ENCODE measurements at regions not wholly inside any gene's neighbourhood (a gene's known extent, or its start where the extent isn't known, plus 50 kb on each side); places are given as distances from the start of the nearest gene placed in this dataset.

- Histone ChIP-seq H3K36me3 (ENCODE audit: low read depth) (no peaks in the 10 kb centered on the region), H3K27ac (no peak overlapping the region), H3K9me3 (ENCODE audit: insufficient read depth, low read depth) (no peaks in the 10 kb centered on the region), H3K4me1 (replicated peaks; ENCODE audit: insufficient read depth) (no peaks in the 10 kb centered on the region), H3K9me2 (ENCODE audit: insufficient read depth) (no peaks in the 10 kb centered on the region; the same call in 1 of the 2 replicates), H2AFZ (no peak overlapping the region), H3K4me3 (no peak overlapping the region), H3K27me3 (ENCODE audit: insufficient read depth, low read depth) (no peaks in the 10 kb centered on the region), H3K79me2 (ENCODE audit: low read depth) (no peaks in the 10 kb centered on the region), H3K4me2 (no peak overlapping the region), H3F3A (ENCODE audit: insufficient read depth, low read depth) (no peaks in the 10 kb centered on the region), H4K20me1 (ENCODE audit: insufficient read depth) (no peaks in the 10 kb centered on the region)
- POLR2A ChIA-PET (ENCODE audit: unreplicated experiment): no interaction called here
- intact Hi-C loops (cut with micrococcal nuclease; ENCODE audit: unreplicated experiment): no loop called here
- BruUV-seq (replicated peaks): no TSS peak
- no peak for DNase-seq
- CTCF ChIA-PET: no interaction called here
- no peak for TF ChIP-seq EZH2 (IDR thresholded peaks at IDR 0.05; ENCODE audit: low read depth)
Observed at GRCh38 chr2:145402706-145403277, 882.9 kb upstream of the ZEB2 start.

GRCh38 chr2:145399131-145399530 lies 879.2 kb upstream of the ZEB2 start:
- no peak overlapping the region for H3K4me2 ChIP-seq
- no peaks in the 10 kb centered on the region; the same call in 1 of the 2 replicates for H3K9me2 ChIP-seq (ENCODE audit: insufficient read depth)
- no peaks in the 10 kb centered on the region for H4K20me1 ChIP-seq (ENCODE audit: insufficient read depth)
- no peak overlapping the region for H3K27ac ChIP-seq
- BruUV-seq (replicated peaks): no TSS peak
- POLR2A ChIA-PET (ENCODE audit: unreplicated experiment): no interaction called here
- CTCF ChIA-PET: no interaction called here
- no peaks in the 10 kb centered on the region for H3F3A ChIP-seq (ENCODE audit: insufficient read depth, low read depth)
- H3K9me3 ChIP-seq (ENCODE audit: insufficient read depth, low read depth): no peaks in the 10 kb centered on the region
- no peaks in the 10 kb centered on the region for H3K36me3 ChIP-seq (ENCODE audit: low read depth)
- H3K4me1 ChIP-seq (replicated peaks; ENCODE audit: insufficient read depth): no peaks in the 10 kb centered on the region
- no peak overlapping the region; the same call in 1 of the 2 replicates for H2AFZ ChIP-seq
- TF ChIP-seq EZH2 (IDR thresholded peaks at IDR 0.05; ENCODE audit: low read depth): no peak
- intact Hi-C loops (cut with micrococcal nuclease; ENCODE audit: unreplicated experiment): no loop called here
- H3K27me3 ChIP-seq (ENCODE audit: insufficient read depth, low read depth): no peaks in the 10 kb centered on the region
- no peaks in the 10 kb centered on the region for H3K79me2 ChIP-seq (ENCODE audit: low read depth)
- no peak overlapping the region for H3K4me3 ChIP-seq
- no peak for DNase-seq

- no peaks in the 10 kb centered on the region for H4K20me1 ChIP-seq (ENCODE audit: insufficient read depth)
- H3K36me3 ChIP-seq (ENCODE audit: low read depth): no peaks in the 10 kb centered on the region
- H3K4me2 ChIP-seq: no peak overlapping the region
- H3K27ac ChIP-seq: no peak overlapping the region
- POLR2A ChIA-PET (ENCODE audit: unreplicated experiment): no interaction called here
- H3K9me2 ChIP-seq (ENCODE audit: insufficient read depth): no peaks in the 10 kb centered on the region
- no TSS peak for BruUV-seq (replicated peaks)
- CTCF ChIA-PET: no interaction called here
- no peak for TF ChIP-seq CTCF (conservative IDR thresholded peaks at IDR 0.05)
- TF ChIP-seq EZH2 (IDR thresholded peaks at IDR 0.05; ENCODE audit: low read depth): no peak
- no peaks in the 10 kb centered on the region for H3K79me2 ChIP-seq (ENCODE audit: low read depth)
- no peaks in the 10 kb centered on the region for H3K4me1 ChIP-seq (replicated peaks; ENCODE audit: insufficient read depth)
- no peaks in the 10 kb centered on the region for H3K9me3 ChIP-seq (ENCODE audit: insufficient read depth, low read depth)
- no peaks in the 10 kb centered on the region for H3K27me3 ChIP-seq (ENCODE audit: insufficient read depth, low read depth)
- intact Hi-C loops (cut with micrococcal nuclease; ENCODE audit: unreplicated experiment): no loop called here
- H2AFZ ChIP-seq: no peak overlapping the region
- no peak overlapping the region for H3K4me3 ChIP-seq
- no peaks in the 10 kb centered on the region for H3F3A ChIP-seq (ENCODE audit: insufficient read depth, low read depth)
- DNase-seq: no peak
Observed at GRCh38 chr2:145394181-145394580, 874.3 kb upstream of the ZEB2 start.

GRCh38 chr2:145386973-145387372 lies 867.1 kb upstream of the ZEB2 start:
- ChIA-PET POLR2A (ENCODE audit: unreplicated experiment) (no interaction called here), CTCF (no interaction called here)
- no peaks in the 10 kb centered on the region for H3K27me3 ChIP-seq (ENCODE audit: insufficient read depth, low read depth)
- H3K9me2 ChIP-seq (ENCODE audit: insufficient read depth): no peaks in the 10 kb centered on the region
- no TSS peak for BruUV-seq (replicated peaks)
- no peaks in the 10 kb centered on the region for H3F3A ChIP-seq (ENCODE audit: insufficient read depth, low read depth)
- H3K36me3 ChIP-seq (ENCODE audit: low read depth): no peaks in the 10 kb centered on the region
- H4K20me1 ChIP-seq (ENCODE audit: insufficient read depth): no peaks in the 10 kb centered on the region
- TF ChIP-seq CTCF (conservative IDR thresholded peaks at IDR 0.05) (no peak), EZH2 (IDR thresholded peaks at IDR 0.05; ENCODE audit: low read depth) (no peak)
- intact Hi-C loops (cut with micrococcal nuclease; ENCODE audit: unreplicated experiment): no loop called here
- H2AFZ ChIP-seq: no peak overlapping the region
- no peaks in the 10 kb centered on the region for H3K79me2 ChIP-seq (ENCODE audit: low read depth)
- H3K4me3 ChIP-seq: no peak overlapping the region
- no peaks in the 10 kb centered on the region for H3K9me3 ChIP-seq (ENCODE audit: insufficient read depth, low read depth)
- no peak for DNase-seq
- no peak overlapping the region for H3K4me2 ChIP-seq
- no peak overlapping the region for H3K27ac ChIP-seq
- H3K4me1 ChIP-seq (replicated peaks; ENCODE audit: insufficient read depth): no peaks in the 10 kb centered on the region
